ENCODE measurements at regions not wholly inside any gene's neighbourhood (a gene's known extent, or its start where the extent isn't known, plus 50 kb on each side); places are given as distances from the start of the nearest gene placed in this dataset.

- Histone ChIP-seq H3K4me3 (ENCODE audit: low read length) (no peak overlapping the region), H3K4ac (ENCODE audit: low read depth, low read length) (no peak overlapping the region), H3K27me3 (ENCODE audit: insufficient read depth, low read length, poor library complexity) (no peaks in the 10 kb centered on the region), H3K79me1 (ENCODE audit: low read length) (no peaks in the 10 kb centered on the region), H3K18ac (ENCODE audit: low read length) (no peak overlapping the region), H2BK120ac (ENCODE audit: low read depth, low read length) (no peak overlapping the region), H2BK15ac (replicated peaks; ENCODE audit: low read depth) (no peak overlapping the region), H2AK5ac (ENCODE audit: low read length) (no peak overlapping the region), H3K4me2 (ENCODE audit: low read length) (no peak overlapping the region), H2BK5ac (ENCODE audit: low read length) (no peak overlapping the region), H4K5ac (ENCODE audit: low read length) (no peak overlapping the region), H3K79me2 (ENCODE audit: control insufficient read depth, insufficient read depth, low read length) (no peaks in the 10 kb centered on the region), H3K56ac (ENCODE audit: low read length) (no peak overlapping the region), H3K4me1 (ENCODE audit: control insufficient read depth, low read depth, low read length) (no peaks in the 10 kb centered on the region), H3K23ac (ENCODE audit: low read length) (no peak overlapping the region), H3K36me3 (ENCODE audit: control insufficient read depth, insufficient read depth, low read length) (no peaks in the 10 kb centered on the region), H3K27ac (ENCODE audit: low read depth, low read length) (no peak overlapping the region), H4K8ac (ENCODE audit: low read depth, low read length) (no peak overlapping the region), H3K9ac (ENCODE audit: low read length) (no peak overlapping the region)
- whole genome bisulfite sequencing (ENCODE audit: extremely low coverage, insufficient coverage, low lambda C conversion rate) = no CpG with 5 or more reads among the region's 5 CpGs
- DNase-seq = no peak
These were observed 226.8 kb upstream of the LNX1 start for GRCh38 chr4:53818104-53818503.

DNA sequence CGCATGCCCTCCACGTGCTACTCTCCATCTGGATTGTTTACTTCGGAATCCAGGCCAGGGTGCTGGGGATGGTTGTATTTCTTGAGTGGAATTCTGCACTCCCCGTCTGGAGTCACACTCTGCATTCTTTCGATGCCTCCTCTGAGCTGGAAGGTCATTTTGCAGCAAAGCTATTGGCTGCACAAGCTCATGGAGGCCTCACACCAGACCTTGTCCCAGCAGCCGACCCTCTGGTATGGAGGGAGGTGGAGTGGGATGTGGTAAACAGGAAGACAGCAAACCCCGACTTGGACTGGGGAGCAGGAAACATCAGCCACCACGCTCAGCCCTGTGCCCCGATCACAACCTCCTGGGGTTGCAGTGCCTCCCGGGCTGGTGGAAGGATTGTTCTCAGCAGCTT lies 225.3 kb upstream of the LNX1 start:
- Histone ChIP-seq H3K36me3 (ENCODE audit: control insufficient read depth, insufficient read depth, low read length) (no peaks in the 10 kb centered on the region), H3K9ac (ENCODE audit: low read length) (no peak overlapping the region), H3K4me1 (ENCODE audit: control insufficient read depth, low read depth, low read length) (no peaks in the 10 kb centered on the region), H2BK5ac (ENCODE audit: low read length) (no peak overlapping the region), H3K4ac (ENCODE audit: low read depth, low read length) (no peak overlapping the region), H2BK120ac (ENCODE audit: low read depth, low read length) (no peak overlapping the region), H3K27me3 (ENCODE audit: insufficient read depth, low read length, poor library complexity) (no peaks in the 10 kb centered on the region), H4K5ac (ENCODE audit: low read length) (no peak overlapping the region), H3K79me2 (ENCODE audit: control insufficient read depth, insufficient read depth, low read length) (no peaks in the 10 kb centered on the region), H3K27ac (ENCODE audit: low read depth, low read length) (no peak overlapping the region), H3K79me1 (ENCODE audit: low read length) (no peaks in the 10 kb centered on the region), H4K8ac (ENCODE audit: low read depth, low read length) (no peak overlapping the region), H3K56ac (ENCODE audit: low read length) (no peak overlapping the region), H3K18ac (ENCODE audit: low read length) (no peak overlapping the region), H2AK5ac (ENCODE audit: low read length) (no peak overlapping the region), H3K23ac (ENCODE audit: low read length) (no peak overlapping the region), H2BK15ac (replicated peaks; ENCODE audit: low read depth) (no peak overlapping the region), H3K4me2 (ENCODE audit: low read length) (no peak overlapping the region), H3K4me3 (ENCODE audit: low read length) (no peak overlapping the region)
- WGBS (ENCODE audit: extremely low coverage, insufficient coverage, low lambda C conversion rate) = no CpG with 5 or more reads among the region's 10 CpGs
- DNase-seq = no peak

GRCh38 chr4:53815281-53815680 lies 224.0 kb upstream of the LNX1 start:
- Histone ChIP-seq H4K5ac (ENCODE audit: low read length) (no peak overlapping the region), H3K27ac (ENCODE audit: low read depth, low read length) (no peak overlapping the region), H2AK5ac (ENCODE audit: low read length) (no peak overlapping the region), H3K4me1 (ENCODE audit: control insufficient read depth, low read depth, low read length) (no peaks in the 10 kb centered on the region), H3K4me3 (ENCODE audit: low read length) (no peak overlapping the region), H2BK120ac (ENCODE audit: low read depth, low read length) (no peak overlapping the region), H3K4me2 (ENCODE audit: low read length) (no peak overlapping the region), H3K79me1 (ENCODE audit: low read length) (no peaks in the 10 kb centered on the region), H3K36me3 (ENCODE audit: control insufficient read depth, insufficient read depth, low read length) (no peaks in the 10 kb centered on the region), H3K9ac (ENCODE audit: low read length) (no peak overlapping the region), H3K23ac (ENCODE audit: low read length) (no peak overlapping the region), H3K18ac (ENCODE audit: low read length) (no peak overlapping the region), H3K27me3 (ENCODE audit: insufficient read depth, low read length, poor library complexity) (no peaks in the 10 kb centered on the region), H2BK15ac (replicated peaks; ENCODE audit: low read depth) (no peak overlapping the region), H3K56ac (ENCODE audit: low read length) (no peak overlapping the region), H2BK5ac (ENCODE audit: low read length) (no peak overlapping the region), H3K79me2 (ENCODE audit: control insufficient read depth, insufficient read depth, low read length) (no peaks in the 10 kb centered on the region), H3K4ac (ENCODE audit: low read depth, low read length) (no peak overlapping the region), H4K8ac (ENCODE audit: low read depth, low read length) (no peak overlapping the region)
- no CpG with 5 or more reads among the region's 3 CpGs for WGBS (ENCODE audit: extremely low coverage, insufficient coverage, low lambda C conversion rate)
- no peak for DNase-seq

DNA sequence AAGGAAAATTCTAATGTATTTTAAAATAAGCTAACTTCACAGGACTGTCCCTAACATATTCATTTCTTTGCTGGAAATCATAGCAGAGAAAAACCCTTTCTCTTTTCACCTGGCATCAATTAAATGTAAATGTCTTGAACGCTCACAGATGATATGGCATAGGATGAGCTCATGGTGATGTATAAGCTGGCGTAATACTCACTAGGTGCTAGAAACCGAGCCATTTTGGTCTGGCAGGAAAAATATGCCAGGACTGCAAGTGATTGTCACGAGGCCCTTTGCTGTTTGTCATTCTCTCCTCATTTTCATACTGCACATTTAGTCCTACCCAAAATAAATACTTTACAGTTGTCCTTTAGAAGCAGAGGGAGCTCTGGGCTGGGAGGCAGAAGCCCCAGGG lies 222.7 kb upstream of the LNX1 start:
- Histone ChIP-seq H3K79me2 (ENCODE audit: control insufficient read depth, insufficient read depth, low read length) (no peaks in the 10 kb centered on the region), H3K36me3 (ENCODE audit: control insufficient read depth, insufficient read depth, low read length) (no peaks in the 10 kb centered on the region), H3K56ac (ENCODE audit: low read length) (no peak overlapping the region), H3K27ac (ENCODE audit: low read depth, low read length) (no peak overlapping the region), H3K4me2 (ENCODE audit: low read length) (no peak overlapping the region), H3K23ac (ENCODE audit: low read length) (no peak overlapping the region), H2BK120ac (ENCODE audit: low read depth, low read length) (no peak overlapping the region), H2BK15ac (replicated peaks; ENCODE audit: low read depth) (no peak overlapping the region), H3K4me3 (ENCODE audit: low read length) (no peak overlapping the region), H4K8ac (ENCODE audit: low read depth, low read length) (no peak overlapping the region), H3K9ac (ENCODE audit: low read length) (no peak overlapping the region), H4K5ac (ENCODE audit: low read length) (no peak overlapping the region), H3K18ac (ENCODE audit: low read length) (no peak overlapping the region), H2BK5ac (ENCODE audit: low read length) (no peak overlapping the region), H3K4me1 (ENCODE audit: control insufficient read depth, low read depth, low read length) (no peaks in the 10 kb centered on the region), H3K79me1 (ENCODE audit: low read length) (no peaks in the 10 kb centered on the region), H2AK5ac (ENCODE audit: low read length) (no peak overlapping the region), H3K27me3 (ENCODE audit: insufficient read depth, low read length, poor library complexity) (no peaks in the 10 kb centered on the region), H3K4ac (ENCODE audit: low read depth, low read length) (no peak overlapping the region)
- WGBS (ENCODE audit: extremely low coverage, insufficient coverage, low lambda C conversion rate) = no CpG with 5 or more reads among the region's 4 CpGs
- DNase-seq = no peak

DNA sequence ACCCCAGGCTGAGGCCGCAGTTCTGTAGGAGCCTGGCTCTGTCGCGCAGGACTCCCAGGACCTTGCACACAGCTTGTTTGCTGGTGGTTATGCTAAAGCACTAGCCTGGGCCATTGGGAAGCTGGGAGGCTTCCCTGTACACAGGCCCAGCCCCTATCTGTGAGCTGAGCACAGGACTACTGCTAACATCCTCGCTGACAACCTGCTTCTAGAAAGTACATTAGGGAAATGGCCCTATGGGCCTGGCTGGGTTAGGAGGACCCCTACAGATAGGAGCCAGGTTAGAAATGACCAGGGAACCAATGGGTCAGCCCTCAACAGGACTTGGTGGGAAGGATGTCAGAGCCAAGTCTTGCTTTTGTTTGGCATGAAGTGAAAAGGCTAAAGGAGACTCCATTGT lies 219.4 kb upstream of the LNX1 start:
- no CpG with 5 or more reads among the region's 4 CpGs for WGBS (ENCODE audit: extremely low coverage, insufficient coverage, low lambda C conversion rate)
- no peak overlapping the region for H2BK120ac ChIP-seq (ENCODE audit: low read depth, low read length)

GRCh38 chr4:53809816-53810215 lies 218.5 kb upstream of the LNX1 start:
- H2AK5ac ChIP-seq (ENCODE audit: low read length) = no peak overlapping the region
- H3K18ac ChIP-seq (ENCODE audit: low read length) = no peak overlapping the region
- no peak overlapping the region for H3K27ac ChIP-seq (ENCODE audit: low read depth, low read length)
- no peak overlapping the region for H3K4me3 ChIP-seq (ENCODE audit: low read length)
- H3K56ac ChIP-seq (ENCODE audit: low read length) = no peak overlapping the region
- no peak overlapping the region for H4K5ac ChIP-seq (ENCODE audit: low read length)
- no peak overlapping the region for H4K8ac ChIP-seq (ENCODE audit: low read depth, low read length)
- no peaks in the 10 kb centered on the region for H3K79me1 ChIP-seq (ENCODE audit: low read length)
- WGBS (ENCODE audit: extremely low coverage, insufficient coverage, low lambda C conversion rate) = no CpG with 5 or more reads among the region's 3 CpGs
- H2BK120ac ChIP-seq (ENCODE audit: low read depth, low read length) = no peak overlapping the region
- no peak overlapping the region for H3K4me2 ChIP-seq (ENCODE audit: low read length)
- no peak overlapping the region for H3K23ac ChIP-seq (ENCODE audit: low read length)
- H3K36me3 ChIP-seq (ENCODE audit: control insufficient read depth, insufficient read depth, low read length) = no peaks in the 10 kb centered on the region
- no peak for DNase-seq
- no peaks in the 10 kb centered on the region for H3K4me1 ChIP-seq (ENCODE audit: control insufficient read depth, low read depth, low read length)
- no peak overlapping the region for H2BK5ac ChIP-seq (ENCODE audit: low read length)
- H3K79me2 ChIP-seq (ENCODE audit: control insufficient read depth, insufficient read depth, low read length) = no peaks in the 10 kb centered on the region
- no peak overlapping the region for H3K4ac ChIP-seq (ENCODE audit: low read depth, low read length)
- no peak overlapping the region for H3K9ac ChIP-seq (ENCODE audit: low read length)
- no peaks in the 10 kb centered on the region for H3K27me3 ChIP-seq (ENCODE audit: insufficient read depth, low read length, poor library complexity)
- no peak overlapping the region for H2BK15ac ChIP-seq (replicated peaks; ENCODE audit: low read depth)

More for the DNA sequence above, 219.4 kb upstream of the LNX1 start:
- Histone ChIP-seq H3K27me3 (ENCODE audit: insufficient read depth, low read length, poor library complexity) (no peaks in the 10 kb centered on the region), H3K4me3 (ENCODE audit: low read length) (no peak overlapping the region), H4K8ac (ENCODE audit: low read depth, low read length) (no peak overlapping the region), H2BK15ac (replicated peaks; ENCODE audit: low read depth) (no peak overlapping the region), H3K79me1 (ENCODE audit: low read length) (no peaks in the 10 kb centered on the region), H3K4me1 (ENCODE audit: control insufficient read depth, low read depth, low read length) (no peaks in the 10 kb centered on the region), H3K23ac (ENCODE audit: low read length) (no peak overlapping the region), H3K27ac (ENCODE audit: low read depth, low read length) (no peak overlapping the region), H3K4ac (ENCODE audit: low read depth, low read length) (no peak overlapping the region), H3K4me2 (ENCODE audit: low read length) (no peak overlapping the region), H3K9ac (ENCODE audit: low read length) (no peak overlapping the region), H3K56ac (ENCODE audit: low read length) (no peak overlapping the region), H4K5ac (ENCODE audit: low read length) (no peak overlapping the region), H2AK5ac (ENCODE audit: low read length) (no peak overlapping the region), H3K36me3 (ENCODE audit: control insufficient read depth, insufficient read depth, low read length) (no peaks in the 10 kb centered on the region), H2BK5ac (ENCODE audit: low read length) (no peak overlapping the region), H3K18ac (ENCODE audit: low read length) (no peak overlapping the region), H3K79me2 (ENCODE audit: control insufficient read depth, insufficient read depth, low read length) (no peaks in the 10 kb centered on the region)
- no peak for DNase-seq
